GM18517 (cell line): ENCODE measurements at regions not wholly inside any gene's neighbourhood (a gene's known extent, or its start where the extent isn't known, plus 50 kb on each side); places are given as distances from the start of the nearest gene placed in this dataset.
"Not testable (repeated sequence)": the region's sequence is repeated elsewhere in the genome, so short reads cannot be mapped to it uniquely, and the experiment has no call there.

Experiments used
- ATAC-seq: cut with Tn5 transposase; IDR thresholded peaks from one replicate; pipeline ENCODE4 v1.9.1; 2021; ENCODE audit warnings: mild to moderate bottlenecking, moderate library complexity; ENCODE audit not compliant: unreplicated experiment

DNA sequence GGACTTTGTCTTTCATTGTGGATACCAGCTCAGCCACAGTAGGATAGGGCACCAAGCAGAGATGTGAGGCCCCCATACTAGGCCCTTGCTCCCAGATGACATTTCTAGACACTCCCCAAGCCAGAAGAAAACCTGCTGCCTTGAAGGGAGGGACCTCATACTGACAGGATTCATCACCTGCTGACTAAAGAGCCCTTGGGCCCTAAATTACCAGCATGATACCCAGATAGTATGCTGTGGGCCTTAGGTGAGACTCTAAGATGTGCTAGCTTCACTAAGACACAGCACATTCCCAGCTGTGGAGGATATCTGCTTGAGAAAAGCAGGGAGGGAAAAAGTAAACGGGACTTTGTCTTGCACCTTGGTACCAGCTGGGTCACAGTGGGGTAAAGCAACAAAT is 324.0 kb downstream of the TBL1XR1 start:
- ATAC-seq: no peak

DNA sequence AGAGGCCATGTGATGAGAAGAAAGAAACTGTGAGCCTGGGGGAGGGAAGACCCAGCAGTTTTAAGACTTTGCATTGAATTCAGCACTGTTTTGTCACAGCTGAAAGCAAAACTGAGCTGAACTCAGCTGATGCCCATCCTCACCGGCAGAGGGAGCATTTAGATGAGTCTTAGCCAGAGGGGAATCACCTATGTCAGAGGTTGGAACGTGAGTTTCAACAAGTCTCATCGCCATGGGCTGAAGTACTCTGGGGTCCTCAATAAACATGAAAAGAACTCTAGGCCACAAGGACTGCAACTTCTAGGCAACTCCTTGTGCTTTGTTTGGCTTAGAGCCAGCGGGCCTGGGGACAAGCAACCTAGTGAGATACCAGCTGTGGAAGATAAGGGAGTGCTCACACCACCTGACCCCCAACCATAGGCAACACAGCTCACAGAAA is 324.5 kb downstream of the TBL1XR1 start:
- peak; percentile 96 for ATAC-seq

DNA sequence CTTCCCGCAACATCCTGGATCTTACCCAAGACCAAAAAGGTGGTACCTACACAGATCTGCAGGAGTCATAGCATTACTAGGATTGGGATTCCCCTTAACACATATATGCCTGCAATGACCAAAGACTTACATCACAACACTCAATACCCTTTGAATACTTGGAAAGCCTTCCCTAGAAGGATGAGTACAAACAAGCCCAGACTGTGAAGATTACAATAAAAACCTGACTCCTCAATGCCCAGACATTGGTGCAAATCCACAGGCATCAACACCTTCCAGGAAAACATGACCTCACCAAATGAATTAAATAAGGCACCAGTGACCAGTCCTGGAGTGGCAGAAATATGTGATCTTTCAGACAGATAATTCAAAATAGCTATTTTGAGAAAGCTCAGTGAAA is 326.8 kb downstream of the TBL1XR1 start:
- ATAC-seq: no peak

DNA sequence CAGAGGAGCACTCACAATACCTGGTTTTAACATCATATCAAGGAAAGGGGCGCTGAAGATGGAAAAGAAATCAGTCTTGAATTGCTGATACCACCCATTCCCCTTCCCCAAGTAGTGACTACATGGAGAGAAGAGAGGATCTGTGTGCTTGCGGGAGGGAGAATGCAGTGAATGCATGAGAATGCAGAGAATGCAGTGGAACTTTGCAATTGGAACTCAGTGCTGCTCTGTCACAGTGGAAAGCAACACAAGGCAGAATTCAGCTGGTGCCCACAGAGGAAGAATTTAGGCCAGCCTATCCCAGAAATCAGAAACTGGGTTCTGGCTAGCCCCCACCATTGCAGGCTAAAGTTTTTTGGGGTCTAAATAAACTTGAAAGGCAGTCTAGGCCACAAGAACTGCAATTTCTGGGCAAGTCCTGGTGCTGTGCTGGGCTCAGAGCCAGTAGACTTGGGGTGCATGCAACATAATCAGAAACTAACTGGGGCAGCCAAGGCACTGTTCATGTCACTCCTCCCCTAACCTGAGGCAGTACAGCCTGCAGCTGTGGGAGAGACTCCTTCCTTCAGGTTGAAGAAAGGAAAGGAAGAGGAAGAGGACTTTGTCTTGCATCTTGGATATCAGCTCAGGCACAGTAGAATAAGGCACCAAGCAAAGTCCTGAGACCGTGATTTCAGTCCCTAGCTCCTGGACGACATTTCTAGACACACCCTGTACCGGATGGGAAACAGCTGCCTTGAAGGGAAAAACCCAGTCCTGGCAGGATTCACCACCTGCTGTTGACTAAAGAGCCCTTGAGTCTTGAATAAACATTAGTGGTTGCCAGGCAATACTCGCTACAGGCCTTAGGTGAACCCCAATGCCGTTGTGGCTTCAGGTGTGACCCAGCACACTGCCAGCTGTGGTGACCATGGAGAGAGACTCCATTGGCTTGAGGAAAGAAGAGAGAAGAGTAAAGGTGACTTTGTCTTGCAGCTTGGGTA is 329.3 kb downstream of the TBL1XR1 start:
- ATAC-seq: no peak

DNA sequence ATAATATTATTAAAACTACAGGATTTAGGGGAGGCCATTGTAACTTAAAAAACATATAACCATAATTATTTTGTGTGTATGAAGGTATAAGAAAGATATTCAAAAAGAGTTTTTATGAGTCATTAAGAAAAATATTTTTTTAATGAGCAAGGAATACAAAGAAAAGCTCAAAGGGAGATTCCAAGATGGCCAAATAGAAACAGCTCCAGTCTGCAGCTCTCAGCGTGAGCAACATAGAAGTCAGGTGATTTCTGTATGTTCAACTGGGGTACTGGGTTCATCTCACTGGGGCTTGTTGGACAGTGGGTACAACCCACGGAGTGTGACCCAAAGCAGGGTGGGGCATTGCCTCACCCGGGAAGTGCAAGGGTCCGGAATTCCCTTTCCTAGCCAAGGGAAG is 336.1 kb downstream of the TBL1XR1 start:
- ATAC-seq: no peak

DNA sequence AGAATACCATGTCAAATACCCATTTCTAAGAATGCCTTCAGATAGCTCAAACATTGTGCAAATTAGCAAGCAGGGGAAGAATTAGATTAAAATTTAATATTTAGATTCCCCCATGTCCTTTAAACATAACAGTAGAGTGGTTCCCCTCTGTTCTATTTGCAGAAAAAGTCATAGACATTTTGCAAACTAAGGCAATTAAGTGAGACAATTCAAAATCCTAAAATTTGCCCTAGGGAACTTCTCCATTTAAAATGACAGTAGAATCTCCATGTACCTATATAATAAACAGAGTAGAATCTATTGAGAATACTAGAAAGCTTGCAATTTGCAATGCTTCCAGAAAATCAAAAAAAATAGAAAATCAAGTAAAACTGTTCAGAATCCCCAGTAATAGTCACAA is 340.6 kb downstream of the TBL1XR1 start:
- no peak for ATAC-seq

DNA sequence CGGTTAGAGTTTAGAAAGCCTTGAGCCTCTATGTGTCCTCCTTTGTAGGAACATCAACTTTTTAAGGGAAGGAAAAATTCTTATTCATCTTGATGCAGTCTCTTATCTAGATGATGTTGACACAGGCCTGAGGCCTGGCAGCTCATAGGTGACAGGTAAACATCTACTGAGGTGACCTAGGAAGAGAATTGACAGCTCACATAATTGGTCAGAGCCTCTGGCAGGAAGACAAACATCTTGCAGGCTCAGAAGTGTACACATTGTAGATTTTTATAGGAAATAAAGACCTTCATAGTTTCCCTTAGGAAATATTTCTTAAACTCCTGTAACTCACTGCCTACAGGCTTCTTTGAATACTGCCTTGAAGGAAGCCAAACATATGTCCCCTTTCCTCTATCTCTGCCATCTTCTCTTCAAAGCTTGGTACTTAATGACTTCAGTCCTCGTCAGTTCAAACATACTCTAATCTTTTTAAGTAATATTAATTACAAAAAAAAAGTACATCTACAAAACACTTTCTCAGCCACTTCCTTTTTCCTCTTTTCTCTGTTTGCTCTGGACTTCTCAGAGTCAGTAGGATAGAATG is 341.3 kb downstream of the TBL1XR1 start:
- ATAC-seq: no peak

DNA sequence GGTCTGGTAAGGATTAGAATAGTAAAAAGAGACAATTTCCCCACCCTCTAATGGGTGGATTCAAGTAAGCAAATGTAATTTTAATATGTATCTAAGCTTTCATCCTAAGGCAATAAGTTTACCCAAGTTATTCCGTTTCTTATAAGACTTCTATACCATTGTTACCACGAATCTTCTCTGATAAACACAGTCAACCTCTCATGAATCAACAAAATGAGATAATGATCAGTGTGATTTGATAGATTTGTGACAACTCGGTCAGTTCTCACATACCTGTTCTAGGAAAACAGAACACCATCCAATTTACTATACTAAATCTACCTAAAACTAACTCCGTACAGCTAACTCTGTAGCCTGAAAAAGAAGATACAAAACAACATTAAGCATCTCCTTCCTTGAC is 342.1 kb downstream of the TBL1XR1 start:
- ATAC-seq: no peak

DNA sequence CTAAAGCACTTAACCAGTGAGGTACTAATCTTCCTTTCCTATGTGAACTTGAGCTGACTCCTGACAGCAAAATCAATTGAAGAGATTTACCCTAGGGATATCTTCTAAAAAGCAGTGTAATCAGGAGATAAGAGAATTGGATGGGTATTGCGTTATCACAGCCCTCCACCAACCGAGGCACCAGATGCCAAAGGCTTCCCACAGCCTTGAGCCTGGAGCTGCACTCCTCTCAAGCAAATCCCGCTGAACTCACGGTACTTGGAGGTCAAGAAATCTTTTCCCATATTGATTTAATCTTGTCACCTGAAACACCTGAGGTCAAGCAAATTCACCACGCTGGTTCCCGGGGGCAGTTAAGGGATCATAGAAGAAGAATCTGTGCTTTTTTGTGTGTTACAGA is 346.8 kb downstream of the TBL1XR1 start:
- ATAC-seq: no peak

DNA sequence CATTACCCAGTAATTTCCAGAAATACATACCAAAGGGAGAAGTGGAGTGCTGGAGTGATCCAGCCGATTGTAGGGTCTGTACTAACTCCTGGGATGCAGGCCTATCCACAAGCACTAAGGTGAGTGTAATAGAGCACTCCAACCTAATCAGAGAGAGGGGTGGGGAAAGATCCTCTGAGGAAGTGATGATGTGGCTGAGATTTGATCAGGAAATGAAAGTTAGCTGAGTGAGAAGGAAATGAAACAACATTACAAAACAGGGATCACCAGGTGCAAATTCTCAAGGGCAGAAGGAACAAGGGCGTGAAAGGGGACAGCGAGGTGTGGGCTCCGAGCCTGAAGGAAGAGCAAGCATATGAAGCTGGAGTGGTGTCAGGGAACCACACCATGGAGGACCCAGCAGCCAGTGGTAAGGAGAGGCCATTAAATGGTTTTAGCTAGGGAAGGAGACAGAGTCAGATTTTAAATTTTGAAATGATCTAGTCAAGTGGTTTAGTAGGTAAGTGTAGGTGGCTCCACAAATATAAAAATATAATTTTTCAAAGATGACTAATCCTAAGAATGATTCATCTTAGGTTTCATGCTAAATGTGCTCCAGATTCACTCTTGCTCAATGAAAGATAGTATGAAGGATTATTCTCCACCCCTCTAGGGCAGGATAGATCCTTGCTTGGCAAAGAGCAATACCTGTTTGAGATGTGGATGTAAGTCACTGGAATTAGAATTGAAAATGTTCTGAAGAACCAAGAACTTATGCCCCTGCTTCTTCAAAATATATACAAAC is 348.7 kb downstream of the TBL1XR1 start:
- ATAC-seq: no peak

DNA sequence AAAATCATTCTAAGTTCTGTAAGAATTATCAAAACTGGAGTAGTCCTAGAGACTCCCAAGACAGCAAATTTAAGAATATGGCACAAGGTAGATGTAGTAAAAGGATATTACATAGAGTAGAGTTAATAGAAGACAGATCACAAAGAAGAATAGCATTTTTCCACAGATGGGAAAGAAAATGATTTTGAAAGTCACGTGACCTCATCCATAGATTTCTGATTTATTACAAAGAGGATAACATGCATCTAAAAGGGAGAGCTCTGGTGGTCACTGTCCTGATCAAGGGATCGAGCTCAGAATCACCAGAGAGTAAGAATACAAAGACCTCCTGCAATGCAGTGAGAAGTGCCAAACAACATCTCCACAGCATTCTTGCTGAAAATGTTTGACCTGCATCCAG is 354.4 kb downstream of the TBL1XR1 start:
- ATAC-seq: no peak

DNA sequence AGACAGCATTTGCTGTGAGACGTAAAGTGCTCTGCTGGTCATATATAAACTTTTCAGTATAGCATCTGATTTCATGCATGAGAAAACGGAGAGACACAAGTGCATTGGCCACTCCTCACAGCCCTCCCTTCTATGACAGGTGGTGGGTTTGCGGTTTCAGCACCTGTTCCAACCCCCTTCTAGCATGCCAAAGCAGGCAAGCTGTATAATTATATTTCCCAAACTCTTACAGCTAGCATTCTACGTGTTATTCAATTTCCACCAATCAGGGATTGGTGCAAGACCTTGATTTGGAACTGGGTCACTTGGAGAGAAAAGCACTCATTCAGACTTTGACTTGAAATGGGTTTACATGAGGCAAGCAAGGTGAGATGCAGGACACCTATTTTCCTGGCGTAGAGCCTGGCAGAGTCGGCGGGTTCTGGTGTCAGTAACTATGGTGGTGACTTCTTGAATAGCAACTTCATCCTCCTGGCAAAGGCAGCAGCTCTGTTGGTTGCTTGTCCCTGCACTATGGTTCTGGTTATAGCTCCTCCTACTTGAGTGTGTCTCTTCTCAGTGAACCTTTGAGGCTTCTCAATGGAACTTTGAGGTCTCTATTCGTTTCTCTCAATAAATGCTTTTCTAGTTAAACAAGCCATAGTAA is 356.5 kb downstream of the TBL1XR1 start:
- no peak for ATAC-seq

DNA sequence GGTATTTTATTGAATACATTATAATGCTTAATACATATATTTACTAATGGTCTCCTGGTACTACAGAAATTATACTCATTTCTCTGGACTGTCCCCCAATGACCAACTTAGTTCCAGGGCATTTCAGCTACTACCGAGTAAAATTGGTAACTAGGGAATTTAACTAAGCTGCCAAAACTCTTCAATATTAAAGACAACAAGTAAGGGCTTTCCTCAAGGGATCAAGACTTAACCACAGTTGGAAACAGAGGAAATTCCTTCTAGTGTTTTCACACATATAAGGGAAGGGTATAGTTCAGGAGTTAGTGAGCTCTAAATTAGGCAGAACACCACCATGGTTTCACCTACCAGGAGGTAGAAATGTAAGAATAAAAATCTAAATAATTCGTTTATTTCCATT is 357.4 kb downstream of the TBL1XR1 start:
- ATAC-seq: no peak

DNA sequence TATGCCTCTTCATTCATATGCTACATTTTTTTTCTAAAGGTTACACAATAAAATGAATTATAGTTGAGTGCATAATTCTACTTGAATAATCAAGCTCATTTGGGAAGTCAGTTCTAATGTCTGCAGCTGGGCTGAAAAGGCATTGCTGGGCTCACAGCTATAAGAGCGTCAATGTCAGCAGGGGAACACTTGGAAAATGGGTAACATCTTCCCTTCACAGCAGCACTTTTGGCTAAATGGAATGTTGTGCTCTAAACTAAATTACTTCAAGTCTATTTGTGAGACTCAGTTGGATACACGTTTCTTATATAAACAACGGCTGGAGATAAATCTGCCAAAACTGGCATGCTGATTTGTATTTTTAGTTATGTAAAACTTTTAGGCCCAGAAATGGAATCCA is 357.8 kb downstream of the TBL1XR1 start:
- no peak for ATAC-seq

DNA sequence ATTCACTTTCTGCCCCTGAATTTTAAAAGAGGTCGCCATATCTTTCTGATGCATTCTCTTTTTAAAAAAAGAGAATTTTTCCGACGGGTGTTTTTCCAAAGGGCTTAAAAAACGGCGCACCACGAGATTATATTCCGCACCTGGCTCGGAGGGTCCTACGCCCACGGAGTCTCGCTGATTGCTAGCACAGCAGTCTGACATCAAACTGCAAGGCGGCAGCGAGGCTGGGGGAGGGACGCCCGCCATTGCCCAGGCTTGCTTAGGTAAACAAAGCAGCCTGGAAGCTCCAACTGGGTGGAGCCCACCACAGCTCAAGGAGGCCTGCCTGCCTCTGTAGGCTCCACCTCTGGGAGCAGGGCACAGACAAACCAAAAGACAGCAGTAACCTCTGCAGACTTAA is 370.0 kb downstream of the TBL1XR1 start:
- not testable (repeated sequence) for ATAC-seq

DNA sequence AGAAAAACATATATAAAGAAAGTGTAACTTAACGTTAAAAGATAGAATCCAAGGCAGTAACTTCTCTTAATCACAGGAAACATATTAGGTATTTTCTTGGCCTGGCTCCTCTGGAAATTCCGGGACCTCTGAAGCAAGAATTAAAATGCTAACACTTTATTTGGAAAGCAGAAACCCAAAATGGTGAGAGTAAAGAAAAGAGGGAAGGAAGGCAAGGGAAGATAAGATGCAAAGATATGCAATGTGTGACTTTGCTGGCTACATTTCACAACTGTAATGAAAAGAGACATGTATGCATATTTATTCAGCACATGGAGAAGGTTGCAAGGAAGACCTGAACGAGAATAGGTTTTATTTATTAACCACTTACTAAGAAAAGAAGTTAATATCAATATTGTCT is 372.5 kb downstream of the TBL1XR1 start:
- no peak for ATAC-seq

DNA sequence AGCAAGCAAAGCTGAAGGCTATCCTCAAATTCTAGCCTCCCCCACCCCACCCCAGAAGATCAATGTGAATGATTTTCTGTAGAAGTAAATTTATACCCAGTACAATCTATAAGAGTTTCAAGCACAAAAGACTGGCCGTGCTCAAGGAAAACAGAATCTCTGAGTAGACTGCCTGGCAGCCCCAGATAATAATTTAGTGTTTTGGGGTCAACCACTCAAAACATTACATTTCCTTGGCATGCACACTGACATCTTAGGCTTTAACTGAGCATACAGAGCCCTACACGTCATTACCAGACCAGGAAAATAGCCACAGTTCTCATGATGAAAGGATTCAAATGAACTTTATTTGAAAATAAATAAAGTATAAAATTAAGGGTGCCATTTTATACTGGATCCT is 376.5 kb downstream of the TBL1XR1 start:
- ATAC-seq: no peak

DNA sequence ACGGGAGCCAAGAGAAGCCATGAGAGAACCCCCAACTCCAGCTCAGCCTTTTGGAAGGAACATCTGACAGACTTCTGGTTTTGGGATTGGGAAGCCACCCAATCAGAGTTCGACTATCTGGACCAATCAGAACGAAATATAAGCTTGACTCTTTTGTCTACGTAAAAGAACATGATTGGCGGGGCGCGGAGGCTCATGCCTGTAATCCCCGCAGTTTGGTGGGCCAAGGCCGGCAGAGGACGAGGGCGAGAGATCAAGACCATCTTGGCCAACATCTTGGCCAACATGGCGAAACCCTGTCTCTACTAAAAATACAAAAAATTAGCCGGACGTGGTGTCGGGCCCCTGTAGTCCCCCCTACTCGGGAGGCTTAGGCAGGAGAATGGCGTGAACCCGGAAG is 380.3 kb downstream of the TBL1XR1 start:
- no peak for ATAC-seq

DNA sequence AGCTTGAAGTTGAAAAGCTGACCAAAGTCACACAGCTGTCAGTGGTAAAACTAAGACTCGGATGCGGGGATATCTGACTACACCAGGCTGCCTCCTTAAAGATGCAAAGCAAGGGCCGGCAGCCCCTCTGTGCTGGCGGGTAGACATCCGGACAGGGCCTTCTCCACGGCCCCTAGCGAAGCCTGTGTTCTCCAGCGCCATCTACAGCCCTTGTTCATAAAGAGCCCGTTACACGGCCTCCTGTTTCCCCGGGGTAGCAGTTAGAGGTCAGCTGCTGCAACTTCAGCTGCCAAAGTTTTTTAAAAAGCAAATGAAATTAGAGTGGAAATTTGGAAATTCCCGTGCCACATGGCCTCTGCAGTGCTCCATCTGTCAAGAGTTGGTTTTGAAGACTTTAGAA is 383.0 kb downstream of the TBL1XR1 start:
- ATAC-seq: peak; percentile 96

DNA sequence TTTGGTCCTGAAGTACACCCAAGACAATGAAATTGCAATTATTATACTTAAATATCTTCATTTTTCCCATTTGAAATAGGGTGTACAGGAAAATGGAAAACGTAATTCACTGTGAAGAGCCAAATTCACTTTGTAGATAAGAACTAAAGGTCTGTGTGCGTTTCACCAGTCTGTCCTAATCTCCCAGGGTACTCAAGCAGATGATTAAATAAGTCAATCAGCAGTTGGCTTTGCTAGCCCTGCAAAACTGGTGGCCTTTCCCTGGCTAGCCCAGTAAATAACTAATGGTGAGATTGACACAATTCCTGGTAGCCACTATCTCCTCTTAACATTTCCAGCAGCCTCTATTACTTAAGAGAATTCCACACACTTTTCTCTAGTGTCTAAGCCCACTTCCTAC is 389.3 kb downstream of the TBL1XR1 start:
- ATAC-seq: no peak

DNA sequence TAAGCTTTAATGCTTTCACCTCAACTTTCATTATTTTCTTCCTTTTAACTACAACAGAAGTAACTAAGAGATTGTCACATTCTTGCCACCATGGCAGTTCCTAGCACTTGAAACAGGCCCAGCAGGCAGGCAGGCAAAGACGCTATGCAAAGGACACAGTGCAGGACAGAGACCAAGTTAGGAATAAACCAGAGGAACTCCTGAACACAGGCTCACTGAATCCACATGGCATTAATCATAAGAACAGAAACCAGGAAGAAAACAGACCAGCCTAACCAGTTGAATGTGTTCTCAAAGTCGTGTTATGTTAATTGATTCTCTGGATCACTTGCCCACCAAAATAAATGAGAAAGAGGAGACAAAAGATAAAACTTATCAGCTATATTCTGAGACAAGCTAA is 397.6 kb downstream of the TBL1XR1 start:
- no peak for ATAC-seq
